HG03378 (cell line): ENCODE measurements at regions not wholly inside any gene's neighbourhood (a gene's known extent, or its start where the extent isn't known, plus 50 kb on each side); places are given as distances from the start of the nearest gene placed in this dataset.
"Not testable (repeated sequence)": the region's sequence is repeated elsewhere in the genome, so short reads cannot be mapped to it uniquely, and the experiment has no call there.

ENCODE experiments used
- ATAC-seq: cut with Tn5 transposase; IDR thresholded peaks from one replicate; pipeline ENCODE4 v1.9.1; 2021; ENCODE audit warnings: mild to moderate bottlenecking, moderate library complexity; ENCODE audit not compliant: unreplicated experiment

GRCh38 chr3:194858382-194858781 lies 172.7 kb downstream of the FAM43A start:
- ATAC-seq = no peak

DNA sequence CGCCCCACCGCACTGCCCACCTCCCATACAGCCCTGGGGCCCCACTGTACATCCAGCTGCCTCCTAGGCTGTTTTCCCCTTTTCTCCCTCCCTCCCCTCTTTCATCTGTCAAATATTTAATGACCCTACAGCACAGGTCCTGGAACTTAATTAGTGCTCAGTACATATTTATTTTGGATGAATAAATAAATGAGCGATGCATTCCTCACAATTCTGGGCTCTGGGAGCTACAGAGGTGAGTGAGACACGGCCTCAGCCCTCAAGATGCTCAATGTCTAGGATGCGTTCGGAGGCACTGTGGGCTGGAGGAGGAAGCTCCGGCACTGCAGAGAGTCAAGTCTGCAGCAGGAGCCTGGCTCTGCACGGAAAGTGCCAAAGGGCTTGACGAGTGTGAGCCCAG lies 175.0 kb downstream of the FAM43A start:
- ATAC-seq = no peak

DNA sequence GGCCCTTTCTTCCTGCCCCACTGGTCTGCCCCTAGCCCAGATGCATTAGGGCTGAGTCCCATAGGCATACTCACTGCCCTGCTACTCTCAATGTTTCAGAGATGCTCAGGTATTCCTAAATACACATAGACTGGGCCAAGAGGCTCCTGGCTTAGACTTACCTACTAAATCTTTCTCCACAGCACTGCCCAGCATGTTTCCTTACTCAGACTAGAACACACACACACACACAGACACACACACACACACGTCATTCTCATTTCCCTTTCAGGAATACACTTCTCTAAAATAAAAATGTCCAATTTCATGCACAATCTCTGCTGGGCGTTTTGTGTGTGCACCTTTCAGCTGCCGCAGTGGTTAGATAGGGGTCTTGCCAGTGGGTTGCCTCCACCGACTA lies 175.7 kb downstream of the FAM43A start:
- ATAC-seq = no peak

- no peak for ATAC-seq
Measured at GRCh38 chr3:194865061-194865460, 179.4 kb downstream of the FAM43A start.

DNA sequence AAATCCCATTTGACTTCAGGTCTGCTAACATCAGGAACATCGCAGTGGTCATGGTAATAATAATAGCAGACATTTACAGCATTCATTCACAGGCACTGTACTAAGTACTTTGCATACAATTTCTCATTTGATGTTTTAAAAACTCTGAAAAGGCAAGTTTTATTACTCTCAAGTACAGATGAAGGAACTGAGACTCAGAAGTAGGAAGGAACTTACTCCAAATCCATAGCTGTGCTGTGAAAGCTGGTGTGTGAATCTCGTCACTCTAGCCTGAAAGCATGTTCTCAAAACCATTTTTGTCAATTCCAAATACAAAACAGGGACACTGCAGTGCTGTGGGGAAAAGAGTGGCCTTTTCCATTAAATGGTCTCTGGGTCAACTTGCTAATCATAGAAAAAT lies 179.9 kb downstream of the FAM43A start:
- no peak for ATAC-seq

GRCh38 chr3:194866236-194866635 lies 180.6 kb downstream of the FAM43A start:
- no peak for ATAC-seq

DNA sequence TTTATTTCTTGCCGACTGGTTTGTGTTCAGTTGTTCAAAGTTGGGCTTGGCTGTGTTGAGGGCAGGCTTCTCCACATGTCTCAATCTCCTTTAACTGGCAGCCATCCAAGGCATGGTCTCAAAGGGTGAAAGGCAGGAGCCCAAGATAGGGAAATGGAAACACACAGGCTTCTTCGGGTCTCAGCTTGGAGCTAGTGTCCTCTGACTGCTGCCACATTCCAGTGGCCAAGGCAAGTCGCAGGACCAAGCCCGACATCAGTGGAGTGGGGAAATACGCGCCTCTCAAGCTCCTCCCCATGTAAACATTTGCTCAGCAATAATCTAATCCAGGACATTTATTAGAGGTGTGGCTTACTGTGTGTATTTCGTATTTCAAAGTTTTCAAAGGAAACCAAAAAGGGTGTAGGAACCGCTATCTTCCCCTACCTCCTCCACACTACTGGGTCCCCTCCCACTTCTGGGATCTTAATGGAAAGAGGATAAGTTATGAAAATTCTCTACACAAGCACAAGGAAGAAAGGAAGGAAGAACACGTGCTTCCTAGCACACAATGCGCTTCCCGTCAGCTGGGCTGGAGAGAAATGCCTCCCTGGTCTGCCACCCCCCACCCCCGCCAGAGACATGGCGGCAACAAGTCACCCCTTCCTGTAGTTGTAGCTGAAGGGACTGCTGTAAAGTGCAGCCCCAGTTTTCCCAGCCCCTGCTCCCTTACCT lies 181.7 kb downstream of the FAM43A start:
- no peak for ATAC-seq

- ATAC-seq = no peak
Measured at GRCh38 chr3:194868831-194869230, 183.1 kb downstream of the FAM43A start.

DNA sequence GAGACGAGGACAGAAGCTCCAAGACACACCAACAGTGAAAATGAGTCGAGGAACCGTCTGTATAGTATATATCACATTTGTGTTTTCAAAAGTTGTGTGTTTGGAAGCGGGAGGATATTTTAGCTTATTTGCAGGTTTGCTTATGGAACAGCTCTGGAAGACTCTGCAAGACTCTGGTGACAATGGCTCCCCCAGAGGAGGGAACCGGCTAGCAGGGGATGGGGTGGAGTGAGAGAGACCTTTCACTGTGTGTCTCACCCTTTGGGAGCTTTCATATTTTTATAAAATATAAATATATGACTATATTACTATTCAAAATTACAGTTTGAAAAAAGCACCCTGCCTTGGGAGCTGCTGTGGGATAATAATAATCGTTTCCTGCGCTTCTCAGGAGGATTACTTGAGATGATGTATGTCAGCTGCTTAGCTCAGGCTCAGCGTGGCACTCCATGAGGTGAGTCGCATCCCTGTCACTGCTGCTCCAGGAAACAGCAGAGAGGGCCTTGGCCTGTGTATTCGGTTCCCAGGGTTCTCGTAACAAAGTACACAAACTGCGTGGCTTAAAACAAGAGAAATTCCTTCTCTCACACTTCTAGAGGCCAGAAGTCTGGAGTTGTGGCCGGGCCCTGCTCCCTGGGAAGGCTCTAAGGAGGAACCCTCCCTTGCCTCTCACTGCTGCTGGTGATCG lies 183.9 kb downstream of the FAM43A start:
- no peak for ATAC-seq

- no peak for ATAC-seq
Measured at GRCh38 chr3:194870394-194871110, 184.9 kb downstream of the FAM43A start.

DNA sequence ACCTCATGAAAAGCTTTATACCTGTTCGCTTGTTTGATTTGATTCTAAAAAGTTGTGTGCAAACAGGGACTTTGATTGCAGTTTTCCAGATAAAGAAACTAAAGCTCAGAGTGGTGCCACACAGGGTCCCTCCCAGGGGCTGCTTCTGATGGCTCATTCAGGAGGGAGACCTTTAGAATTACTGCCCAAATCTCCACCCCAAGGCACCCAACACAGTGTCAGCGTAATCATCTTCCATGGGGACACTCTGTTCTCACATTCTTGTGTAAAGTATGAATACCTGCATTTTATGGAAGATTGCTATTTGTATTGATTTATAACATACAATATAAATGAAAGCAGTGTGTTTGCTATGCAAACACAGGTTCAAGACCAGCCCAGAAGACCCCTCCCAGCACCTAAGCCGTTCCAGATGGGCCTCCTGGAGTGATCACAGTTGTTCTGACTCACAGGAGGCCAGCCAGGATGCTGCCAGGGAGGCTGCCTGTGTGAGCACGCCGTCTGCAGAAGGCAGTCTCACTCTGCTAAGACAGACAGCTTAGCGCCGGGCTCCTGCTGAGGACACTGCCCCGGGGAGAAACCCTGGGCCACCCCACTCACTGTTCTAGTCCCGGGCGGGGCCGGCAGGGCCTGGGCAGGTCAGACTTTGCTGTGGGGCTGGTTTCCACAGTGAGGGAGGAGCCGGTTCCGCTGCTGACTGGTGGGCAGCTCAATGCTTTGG lies 185.6 kb downstream of the FAM43A start:
- ATAC-seq = peak; percentile 56

GRCh38 chr3:194871864-194872668 lies 186.4 kb downstream of the FAM43A start:
- no peak for ATAC-seq

DNA sequence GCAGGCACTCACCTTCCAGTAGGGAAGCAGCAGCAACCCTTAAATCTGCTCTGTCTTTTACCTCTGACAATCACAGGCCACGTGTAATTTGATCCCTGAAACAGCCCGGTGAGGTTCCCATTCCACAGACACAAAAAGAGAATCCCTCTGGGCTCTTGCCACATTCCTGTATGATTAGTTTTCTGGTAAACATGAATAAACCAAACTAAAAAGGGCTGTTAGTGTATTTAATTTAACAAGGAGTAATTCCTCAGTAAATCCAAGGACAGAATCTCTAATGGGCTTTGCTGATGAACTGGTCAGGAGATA lies 186.9 kb downstream of the FAM43A start:
- no peak for ATAC-seq

GRCh38 chr3:194873474-194873873 lies 187.8 kb downstream of the FAM43A start:
- ATAC-seq = not testable (repeated sequence)

DNA sequence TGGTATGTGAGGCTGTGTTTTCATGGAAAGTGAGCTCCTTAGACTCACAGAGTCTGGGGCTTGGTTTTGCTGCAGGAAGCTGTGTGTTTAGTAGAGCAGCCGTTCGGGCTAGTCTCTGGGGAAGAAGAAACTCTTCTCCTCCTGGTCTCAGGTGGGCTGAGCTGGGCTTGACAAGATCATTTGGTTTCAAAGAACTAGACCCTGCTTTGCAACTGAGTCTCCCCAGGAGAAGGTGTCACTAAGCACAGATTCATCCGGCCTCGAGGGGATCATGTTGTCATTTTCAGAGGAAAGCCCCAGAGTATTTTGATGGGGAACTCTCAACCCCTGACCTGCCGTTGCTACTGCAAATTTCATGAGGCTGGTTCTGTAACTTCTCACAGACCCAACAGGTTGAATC lies 188.5 kb downstream of the FAM43A start:
- no peak for ATAC-seq

DNA sequence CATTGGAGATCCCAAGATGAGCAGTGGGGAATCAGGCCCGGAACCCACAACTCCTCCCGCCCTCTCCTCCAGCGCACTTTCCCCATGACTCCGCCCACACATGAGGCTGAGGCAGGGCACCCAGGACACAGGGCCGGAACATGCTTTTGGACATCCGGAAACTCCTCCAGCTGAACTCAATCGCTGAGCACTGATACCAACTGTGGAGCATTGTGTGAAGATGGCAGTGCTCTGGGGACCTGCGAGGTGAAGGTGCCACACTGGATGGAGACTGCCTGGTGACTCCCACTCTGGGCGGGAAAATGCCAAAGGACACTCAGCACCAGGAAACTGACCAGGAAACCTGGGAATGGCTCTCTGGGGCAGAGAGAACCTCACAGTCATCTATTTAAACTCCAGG lies 189.1 kb downstream of the FAM43A start:
- ATAC-seq = no peak

GRCh38 chr3:194875581-194876402 lies 190.1 kb downstream of the FAM43A start:
- ATAC-seq = no peak

GRCh38 chr3:194876403-194877095 lies 190.9 kb downstream of the FAM43A start:
- ATAC-seq = no peak
